ENCODE measurements at regions not wholly inside any gene's neighbourhood (a gene's known extent, or its start where the extent isn't known, plus 50 kb on each side); places are given as distances from the start of the nearest gene placed in this dataset.

DNA sequence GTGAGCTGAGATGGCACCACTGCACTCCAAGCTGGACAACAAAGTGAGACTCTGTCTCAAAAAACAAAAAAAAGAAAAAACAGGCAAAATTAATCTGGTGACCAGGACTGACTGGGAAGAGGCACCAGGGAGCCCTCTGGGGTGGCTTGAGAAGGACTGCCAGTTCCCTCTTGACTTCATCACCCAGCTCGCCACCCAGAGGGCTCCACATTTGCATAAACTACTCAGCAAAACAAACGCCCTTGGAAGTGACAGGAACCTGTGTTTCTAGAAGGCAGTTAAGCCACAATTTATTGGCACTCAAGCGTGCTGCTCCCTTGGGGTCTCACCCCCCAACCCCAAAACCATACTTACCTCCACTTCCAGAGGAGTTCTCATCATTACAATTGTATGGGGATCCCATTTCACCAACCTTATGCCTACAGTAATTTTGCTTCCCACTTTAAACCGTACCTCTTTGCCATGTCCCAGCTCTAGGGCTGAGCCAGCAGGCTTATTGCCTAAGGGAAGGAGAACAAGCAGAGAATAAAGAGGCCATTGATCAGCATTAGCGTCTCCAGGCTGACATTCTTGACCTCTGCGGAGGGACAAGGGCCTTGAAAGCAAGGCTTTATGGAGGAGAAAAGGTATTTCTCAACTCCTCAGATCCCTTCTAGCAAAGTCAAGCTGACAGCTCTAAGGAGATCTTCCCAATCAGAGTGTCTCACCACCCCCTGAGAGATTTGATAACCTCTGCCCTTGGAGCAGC lies 357.4 kb downstream of the SHQ1 start (continued):
- TF ChIP-seq, protein P1, sequence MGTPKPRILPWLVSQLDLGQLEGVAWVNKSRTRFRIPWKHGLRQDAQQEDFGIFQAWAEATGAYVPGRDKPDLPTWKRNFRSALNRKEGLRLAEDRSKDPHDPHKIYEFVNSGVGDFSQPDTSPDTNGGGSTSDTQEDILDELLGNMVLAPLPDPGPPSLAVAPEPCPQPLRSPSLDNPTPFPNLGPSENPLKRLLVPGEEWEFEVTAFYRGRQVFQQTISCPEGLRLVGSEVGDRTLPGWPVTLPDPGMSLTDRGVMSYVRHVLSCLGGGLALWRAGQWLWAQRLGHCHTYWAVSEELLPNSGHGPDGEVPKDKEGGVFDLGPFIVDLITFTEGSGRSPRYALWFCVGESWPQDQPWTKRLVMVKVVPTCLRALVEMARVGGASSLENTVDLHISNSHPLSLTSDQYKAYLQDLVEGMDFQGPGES (IDR thresholded peaks at IDR 0.05; ENCODE audit: low read depth, low read length), result no peak
- TF ChIP-seq NFIC (IDR thresholded peaks at IDR 0.05; ENCODE audit: borderline replicate concordance), result no peak
- TF ChIP-seq POLR2AphosphoS5 (IDR thresholded peaks at IDR 0.05; ENCODE audit: low read depth, low read length), result no peak

DNA sequence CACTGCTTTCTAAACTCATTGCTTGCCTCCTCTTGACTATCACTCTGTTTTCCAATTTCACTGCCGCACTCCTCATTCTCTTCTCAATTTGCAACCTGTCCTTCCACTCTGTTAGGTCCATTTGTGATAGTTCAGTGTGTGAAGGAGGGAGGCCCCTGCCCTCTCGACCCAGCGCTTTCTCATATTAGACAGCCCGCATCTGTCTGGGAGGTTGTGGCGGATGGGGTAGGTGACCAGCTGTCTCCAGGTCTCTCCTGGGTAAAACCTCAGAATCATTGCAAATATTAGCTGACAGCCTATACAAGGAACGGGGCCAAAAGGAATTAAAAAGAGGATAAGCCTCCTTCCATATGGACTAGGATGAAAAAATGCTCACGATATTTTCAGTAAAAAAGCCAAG lies 358.3 kb downstream of the SHQ1 start:
- WGBS (ENCODE audit: low lambda C conversion rate), result 89% methylated on average over 7 of the region's 7 CpGs
- H3K36me3 ChIP-seq (replicated peaks in 1 of 2; ENCODE audit: control insufficient read depth in 1 of 2, insufficient read depth in 2 of 2, low read length in 1 of 2), result no peaks in the 10 kb centered on the region
- H3K9ac ChIP-seq, result no peak overlapping the region
- H3K27me3 ChIP-seq (ENCODE audit: insufficient read depth), result no peaks in the 10 kb centered on the region
- no peak overlapping the region for H3K4me2 ChIP-seq
- ChIA-PET POLR2A (no interaction called here), CTCF (interaction anchor here (1.2 kb wide), 1 partner anchor 22 kb away, joined by 3 read pairs; no protein-coding TSS in a partner anchor)
- H4K20me1 ChIP-seq (ENCODE audit: insufficient read depth), result no peaks in the 10 kb centered on the region
- H3K79me2 ChIP-seq (ENCODE audit: insufficient read depth), result no peaks in the 10 kb centered on the region
- no peaks in the 10 kb centered on the region for H3K9me2 ChIP-seq
- TF ChIP-seq, protein P2, sequence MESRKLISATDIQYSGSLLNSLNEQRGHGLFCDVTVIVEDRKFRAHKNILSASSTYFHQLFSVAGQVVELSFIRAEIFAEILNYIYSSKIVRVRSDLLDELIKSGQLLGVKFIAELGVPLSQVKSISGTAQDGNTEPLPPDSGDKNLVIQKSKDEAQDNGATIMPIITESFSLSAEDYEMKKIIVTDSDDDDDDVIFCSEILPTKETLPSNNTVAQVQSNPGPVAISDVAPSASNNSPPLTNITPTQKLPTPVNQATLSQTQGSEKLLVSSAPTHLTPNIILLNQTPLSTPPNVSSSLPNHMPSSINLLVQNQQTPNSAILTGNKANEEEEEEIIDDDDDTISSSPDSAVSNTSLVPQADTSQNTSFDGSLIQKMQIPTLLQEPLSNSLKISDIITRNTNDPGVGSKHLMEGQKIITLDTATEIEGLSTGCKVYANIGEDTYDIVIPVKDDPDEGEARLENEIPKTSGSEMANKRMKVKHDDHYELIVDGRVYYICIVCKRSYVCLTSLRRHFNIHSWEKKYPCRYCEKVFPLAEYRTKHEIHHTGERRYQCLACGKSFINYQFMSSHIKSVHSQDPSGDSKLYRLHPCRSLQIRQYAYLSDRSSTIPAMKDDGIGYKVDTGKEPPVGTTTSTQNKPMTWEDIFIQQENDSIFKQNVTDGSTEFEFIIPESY (IDR thresholded peaks at IDR 0.05; ENCODE audit: borderline replicate concordance, low read depth), result no peak
- TF ChIP-seq TCF12 (IDR thresholded peaks at IDR 0.05), result no peak
- no peak for TF ChIP-seq RCOR1 (IDR thresholded peaks at IDR 0.05; ENCODE audit: low read length)
- TF ChIP-seq TAF1 (IDR thresholded peaks at IDR 0.05; ENCODE audit: borderline replicate concordance, low read depth, low read length), result no peak
- TF ChIP-seq JUND (IDR thresholded peaks at IDR 0.05), result no peak
- TF ChIP-seq, protein P3, sequence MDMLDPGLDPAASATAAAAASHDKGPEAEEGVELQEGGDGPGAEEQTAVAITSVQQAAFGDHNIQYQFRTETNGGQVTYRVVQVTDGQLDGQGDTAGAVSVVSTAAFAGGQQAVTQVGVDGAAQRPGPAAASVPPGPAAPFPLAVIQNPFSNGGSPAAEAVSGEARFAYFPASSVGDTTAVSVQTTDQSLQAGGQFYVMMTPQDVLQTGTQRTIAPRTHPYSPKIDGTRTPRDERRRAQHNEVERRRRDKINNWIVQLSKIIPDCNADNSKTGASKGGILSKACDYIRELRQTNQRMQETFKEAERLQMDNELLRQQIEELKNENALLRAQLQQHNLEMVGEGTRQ (IDR thresholded peaks at IDR 0.05; ENCODE audit: borderline replicate concordance, low read depth, low read length), result no peak
- TF ChIP-seq, protein P4, sequence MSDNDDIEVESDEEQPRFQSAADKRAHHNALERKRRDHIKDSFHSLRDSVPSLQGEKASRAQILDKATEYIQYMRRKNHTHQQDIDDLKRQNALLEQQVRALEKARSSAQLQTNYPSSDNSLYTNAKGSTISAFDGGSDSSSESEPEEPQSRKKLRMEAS (IDR thresholded peaks at IDR 0.05; ENCODE audit: low read depth), result no peak
- no peak for TF ChIP-seq SIN3A (IDR thresholded peaks at IDR 0.05; ENCODE audit: borderline replicate concordance, low read depth, low read length)
- TF ChIP-seq, protein P1 (IDR thresholded peaks at IDR 0.05; ENCODE audit: low read depth, low read length), result no peak
- TF ChIP-seq MXI1 (IDR thresholded peaks at IDR 0.05; ENCODE audit: low read depth, low read length), result no peak
- TF ChIP-seq TEAD4 (IDR thresholded peaks at IDR 0.05; ENCODE audit: borderline replicate concordance, insufficient read depth), result no peak
- TF ChIP-seq, protein P5, sequence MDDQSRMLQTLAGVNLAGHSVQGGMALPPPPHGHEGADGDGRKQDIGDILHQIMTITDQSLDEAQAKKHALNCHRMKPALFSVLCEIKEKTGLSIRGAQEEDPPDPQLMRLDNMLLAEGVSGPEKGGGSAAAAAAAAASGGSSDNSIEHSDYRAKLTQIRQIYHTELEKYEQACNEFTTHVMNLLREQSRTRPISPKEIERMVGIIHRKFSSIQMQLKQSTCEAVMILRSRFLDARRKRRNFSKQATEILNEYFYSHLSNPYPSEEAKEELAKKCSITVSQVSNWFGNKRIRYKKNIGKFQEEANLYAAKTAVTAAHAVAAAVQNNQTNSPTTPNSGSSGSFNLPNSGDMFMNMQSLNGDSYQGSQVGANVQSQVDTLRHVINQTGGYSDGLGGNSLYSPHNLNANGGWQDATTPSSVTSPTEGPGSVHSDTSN (IDR thresholded peaks at IDR 0.05), result no peak
- no peak for TF ChIP-seq YY1 (IDR thresholded peaks at IDR 0.05; ENCODE audit: low read depth)
- no peaks in the 10 kb centered on the region for H3K9me3 ChIP-seq
- H3K4me3 ChIP-seq (ENCODE audit: low read depth in 2 of 2, low read length in 1 of 2), result no peak overlapping the region
- no peak overlapping the region for H3K27ac ChIP-seq (ENCODE audit: low read depth in 2 of 2, low read length in 1 of 2)
- H3F3A ChIP-seq (replicated peaks; ENCODE audit: insufficient read depth), result no peaks in the 10 kb centered on the region
- H2AFZ ChIP-seq (ENCODE audit: low read depth), result no peak overlapping the region
- H3K4me1 ChIP-seq (ENCODE audit: control insufficient read depth in 1 of 2, insufficient read depth in 2 of 2, low read depth in 1 of 2, low read length in 1 of 2), result peaks cover 0 to 6% of the 10 kb centered on the region in 2 experiments; a peak in 1 of 4 replicates
- no peak for DNase-seq
